ENCODE measurements at regions not wholly inside any gene's neighbourhood (a gene's known extent, or its start where the extent isn't known, plus 50 kb on each side); places are given as distances from the start of the nearest gene placed in this dataset.

DNA sequence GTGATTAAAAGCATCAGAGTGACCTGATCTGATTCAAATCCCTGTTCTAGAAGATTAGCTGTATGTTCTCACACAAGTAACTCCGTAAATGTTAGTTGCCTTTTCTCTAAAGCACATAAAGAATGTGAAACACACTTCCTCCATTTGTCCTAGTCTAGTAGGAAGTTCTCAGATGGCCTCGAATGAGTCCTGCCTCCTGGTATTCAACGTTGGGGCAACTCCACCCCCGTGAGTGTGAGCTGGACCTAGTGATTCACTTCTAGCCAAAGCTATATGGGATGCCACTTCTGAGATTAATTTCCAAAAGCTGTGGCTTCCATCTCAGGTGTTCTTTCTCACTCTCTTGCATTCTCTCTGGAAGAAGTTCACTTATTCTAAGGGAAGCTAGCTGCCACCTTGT, 267.6 kb downstream of the GPATCH2 start:
- no CpG with 5 or more reads among the region's 4 CpGs for WGBS, 2 experiments (ENCODE audit: extremely low coverage in 2 of 2, insufficient read length in 1 of 2)
- no TSS peak for BruUV-seq (replicated peaks)
- no peak overlapping the region for H2BK15ac ChIP-seq (ENCODE audit: low read depth, low read length)
- H3K23ac ChIP-seq (ENCODE audit: low read depth, low read length): no peak overlapping the region
- ChIA-PET POLR2A (ENCODE audit: unreplicated experiment) (no interaction called here), CTCF (interaction anchor here (1.4 to 1.5 kb wide), 2 partner anchors 12 to 298 kb away, joined by 3 to 4 read pairs; no protein-coding TSS in a partner anchor)
- H3K36me3 ChIP-seq (ENCODE audit: control insufficient read depth, insufficient read depth, low read length): no peaks in the 10 kb centered on the region
- no peak overlapping the region for H2AK5ac ChIP-seq (ENCODE audit: low read depth, low read length)
- no peak overlapping the region for H2BK20ac ChIP-seq (ENCODE audit: low read depth, low read length)
- no peak overlapping the region for H4K91ac ChIP-seq (ENCODE audit: insufficient read depth, low read depth, low read length)
- H2BK5ac ChIP-seq (ENCODE audit: low read depth, low read length, poor library complexity, severe bottlenecking): no peak overlapping the region
- no peaks in the 10 kb centered on the region for H3K27me3 ChIP-seq (ENCODE audit: control insufficient read depth, insufficient read depth, low read length)
- H3K4ac ChIP-seq (ENCODE audit: low read depth, low read length): no peak overlapping the region
- dilution Hi-C loops (cut with HindIII; ENCODE audit: low sequenced_read_pairs, unreplicated experiment) (no loop called here), intact Hi-C loops (cut with micrococcal nuclease) (no loop called here), in situ Hi-C loops (cut with MboI; ENCODE audit: low sequenced_read_pairs) (no loop called here)
- ATAC-seq (ENCODE audit: low read depth): peak; percentile 35
- H4K20me1 ChIP-seq (ENCODE audit: insufficient read depth, low read length): no peaks in the 10 kb centered on the region
- H3K9me1 ChIP-seq (ENCODE audit: insufficient read depth, low read length): no peaks in the 10 kb centered on the region
- no peak overlapping the region for H3K9ac ChIP-seq (ENCODE audit: low read depth, low read length)
- no peak overlapping the region for H2BK120ac ChIP-seq (ENCODE audit: low read depth, low read length)
- H3K18ac ChIP-seq (ENCODE audit: low read depth, low read length): no peak overlapping the region
- H3K4me2 ChIP-seq (ENCODE audit: low read depth, low read length): peak overlapping the region; percentile 5; the same call in 1 of the 2 replicates
- H3K4me3 ChIP-seq (ENCODE audit: insufficient read depth, low read depth, low read length): no peak overlapping the region
- H3K27ac ChIP-seq (ENCODE audit: insufficient read depth, low read length): no peak overlapping the region
- H3K4me1 ChIP-seq (ENCODE audit: control insufficient read depth, insufficient read depth, low read length): 0 out of 2 replicates have a peak, but pooled peaks cover 2% of the 10 kb centered on the region
- no peak overlapping the region for H2AK9ac ChIP-seq (replicated peaks; ENCODE audit: low read depth, low read length, poor library complexity)
- no peak overlapping the region for H3K14ac ChIP-seq (replicated peaks; ENCODE audit: low read depth, low read length)
- H4K5ac ChIP-seq (ENCODE audit: low read depth, low read length): no peak overlapping the region
- H3K79me1 ChIP-seq (ENCODE audit: low read depth in 1 of 2, low read length in 2 of 2): no peaks in the 10 kb centered on the region
- H3K56ac ChIP-seq (ENCODE audit: extremely low read depth, insufficient read depth, low read length): no peak overlapping the region
- H4K8ac ChIP-seq (ENCODE audit: low read depth in 2 of 2, low read length in 2 of 2): 0 out of 4 replicates have a peak overlapping the region, but pooled peaks of 1 of the 2 experiments have one; percentile 10
- TF ChIP-seq MAZ (IDR thresholded peaks at IDR 0.05; ENCODE audit: borderline replicate concordance, low read depth, low read length): no peak
- no peak for TF ChIP-seq MXI1 (IDR thresholded peaks at IDR 0.05; ENCODE audit: borderline replicate concordance, low read depth, low read length)
- no peak for TF ChIP-seq CTCF (conservative IDR thresholded peaks at IDR 0.05; ENCODE audit: low read depth, low read length)
- no peak for TF ChIP-seq RAD21 (IDR thresholded peaks at IDR 0.05; ENCODE audit: low read length)
- no peak for TF ChIP-seq RFX5 (IDR thresholded peaks at IDR 0.05; ENCODE audit: low read depth, low read length)
- no peak for TF ChIP-seq FOS (IDR thresholded peaks at IDR 0.05; ENCODE audit: low read depth, low read length)
- TF ChIP-seq ELK1 (IDR thresholded peaks at IDR 0.05; ENCODE audit: borderline replicate concordance, low read depth, low read length): no peak
- TF ChIP-seq CEBPB (IDR thresholded peaks at IDR 0.05; ENCODE audit: low read depth, low read length): no peak
- TF ChIP-seq SMC3 (IDR thresholded peaks at IDR 0.05; ENCODE audit: low read depth, low read length): no peak
- no peak for TF ChIP-seq MAFK (IDR thresholded peaks at IDR 0.05; ENCODE audit: low read depth, low read length)
- TF ChIP-seq NFE2L2 (IDR thresholded peaks at IDR 0.05; ENCODE audit: low read depth, low read length): no peak
- TF ChIP-seq BHLHE40 (IDR thresholded peaks at IDR 0.05; ENCODE audit: low read depth, low read length): no peak
- DNase-seq: peak; percentile 29
- no peak overlapping the region for H2AFZ ChIP-seq (replicated peaks; ENCODE audit: low read length, poor library complexity)
- no peaks in the 10 kb centered on the region for H3K9me3 ChIP-seq (ENCODE audit: control insufficient read depth, insufficient read depth, low read length)

Measured in IMR-90 (cell line).